ENCODE measurements at regions not wholly inside any gene's neighbourhood (a gene's known extent, or its start where the extent isn't known, plus 50 kb on each side); places are given as distances from the start of the nearest gene placed in this dataset.
A peak's percentile ranks its signal among the peaks of the same experiment; 100 is the strongest.

- peaks cover 4% of the 10 kb centered on the region for H3K27me3 Mint-ChIP-seq
- DNase-seq (ENCODE audit: extremely low spot score, unreplicated experiment): peak; percentile 20
- H3K27ac Mint-ChIP-seq: no peak overlapping the region
- no peak overlapping the region for H3K4me3 Mint-ChIP-seq
- no peaks in the 10 kb centered on the region for H3K9me3 Mint-ChIP-seq
- no peaks in the 10 kb centered on the region for H3K36me3 Mint-ChIP-seq
- TF ChIP-seq CTCF (conservative IDR thresholded peaks at IDR 0.05): no peak
- H3K4me1 Mint-ChIP-seq (ENCODE audit: unreplicated experiment): peaks cover 3% of the 10 kb centered on the region
These were observed 655.4 kb upstream of the MKI67 start for GRCh38 chr10:128781637-128782036.

GRCh38 chr10:128784444-128784843 is 658.2 kb upstream of the MKI67 start:
- Mint-ChIP-seq H3K27ac (no peak overlapping the region), H3K27me3 (peaks cover 4% of the 10 kb centered on the region), H3K4me1 (ENCODE audit: unreplicated experiment) (no peaks in the 10 kb centered on the region), H3K4me3 (no peak overlapping the region), H3K9me3 (no peaks in the 10 kb centered on the region), H3K36me3 (no peaks in the 10 kb centered on the region)
- no peak for TF ChIP-seq CTCF (conservative IDR thresholded peaks at IDR 0.05)
- DNase-seq (ENCODE audit: extremely low spot score, unreplicated experiment): no peak

GRCh38 chr10:128792426-128793140 is 666.4 kb upstream of the MKI67 start:
- Mint-ChIP-seq H3K36me3 (no peaks in the 10 kb centered on the region), H3K4me1 (ENCODE audit: unreplicated experiment) (no peaks in the 10 kb centered on the region), H3K27ac (no peak overlapping the region), H3K27me3 (no peaks in the 10 kb centered on the region), H3K4me3 (no peak overlapping the region), H3K9me3 (no peaks in the 10 kb centered on the region)
- peak; percentile 40 for DNase-seq (ENCODE audit: extremely low spot score, unreplicated experiment)
- no peak for TF ChIP-seq CTCF (conservative IDR thresholded peaks at IDR 0.05)

- DNase-seq (ENCODE audit: extremely low spot score, unreplicated experiment): peak; percentile 31
- Mint-ChIP-seq H3K9me3 (no peaks in the 10 kb centered on the region), H3K27ac (no peak overlapping the region), H3K27me3 (no peaks in the 10 kb centered on the region), H3K4me3 (no peak overlapping the region), H3K4me1 (ENCODE audit: unreplicated experiment) (no peaks in the 10 kb centered on the region), H3K36me3 (no peaks in the 10 kb centered on the region)
- TF ChIP-seq CTCF (conservative IDR thresholded peaks at IDR 0.05): no peak
These were observed 667.8 kb upstream of the MKI67 start for GRCh38 chr10:128793726-128794655.

- H3K27ac Mint-ChIP-seq: no peak overlapping the region
- TF ChIP-seq CTCF (conservative IDR thresholded peaks at IDR 0.05): no peak
- no peaks in the 10 kb centered on the region for H3K36me3 Mint-ChIP-seq
- no peaks in the 10 kb centered on the region for H3K27me3 Mint-ChIP-seq
- peak; percentile 40 for DNase-seq (ENCODE audit: extremely low spot score, unreplicated experiment)
- no peaks in the 10 kb centered on the region for H3K4me1 Mint-ChIP-seq (ENCODE audit: unreplicated experiment)
- H3K9me3 Mint-ChIP-seq: no peaks in the 10 kb centered on the region
- H3K4me3 Mint-ChIP-seq: no peak overlapping the region
These were observed 670.2 kb upstream of the MKI67 start for GRCh38 chr10:128796396-128796912.

Measured in type B pancreatic cell (in vitro differentiated cells).